ENCODE measurements at regions not wholly inside any gene's neighbourhood (a gene's known extent, or its start where the extent isn't known, plus 50 kb on each side); places are given as distances from the start of the nearest gene placed in this dataset.

DNA sequence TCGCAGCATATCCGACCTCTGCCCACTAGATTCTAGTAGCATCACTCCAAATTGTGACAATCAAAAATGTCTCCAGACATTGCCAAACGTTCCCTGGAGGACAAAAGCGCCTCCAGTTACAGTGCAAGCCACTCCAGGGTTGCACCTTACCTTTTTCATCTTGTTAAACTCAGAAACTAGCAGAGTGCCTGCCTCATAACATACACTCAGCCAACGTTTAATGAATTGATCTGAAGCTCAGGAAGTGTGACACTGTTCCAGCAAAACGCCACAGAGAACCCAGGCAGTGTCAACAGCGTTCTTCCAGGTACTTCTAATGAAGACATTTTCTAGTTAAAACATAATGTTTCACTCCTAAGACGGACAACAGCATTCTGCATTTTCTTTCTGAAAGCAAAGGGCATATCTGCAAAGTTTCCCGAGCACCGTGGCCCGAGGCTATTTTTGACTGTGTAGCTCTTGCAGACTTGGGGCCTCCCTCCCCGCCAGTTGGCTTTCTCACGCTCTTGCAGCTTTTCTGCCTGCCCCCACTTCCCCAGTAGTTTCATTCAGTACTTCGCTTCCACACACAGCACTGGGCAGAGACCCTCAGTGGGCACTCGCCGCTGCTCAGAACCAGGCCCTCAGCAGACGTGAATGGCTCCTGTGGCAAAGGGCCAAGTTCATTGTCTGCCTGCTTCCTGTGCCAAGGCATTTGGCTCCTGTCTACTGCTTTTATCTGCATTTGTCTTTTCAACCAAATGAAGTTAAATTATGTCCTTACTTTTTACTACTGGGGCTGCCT is 133.4 kb upstream of the TTC29 start:
- H3K4me3 ChIP-seq, result no peak overlapping the region
- peaks cover 0 to 7% of the 10 kb centered on the region in 2 donors for H3K4me1 ChIP-seq
- no peaks in the 10 kb centered on the region for H3K36me3 ChIP-seq
- intact Hi-C loops (cut with DNase I), result no loop called here
- TF ChIP-seq, protein P1, sequence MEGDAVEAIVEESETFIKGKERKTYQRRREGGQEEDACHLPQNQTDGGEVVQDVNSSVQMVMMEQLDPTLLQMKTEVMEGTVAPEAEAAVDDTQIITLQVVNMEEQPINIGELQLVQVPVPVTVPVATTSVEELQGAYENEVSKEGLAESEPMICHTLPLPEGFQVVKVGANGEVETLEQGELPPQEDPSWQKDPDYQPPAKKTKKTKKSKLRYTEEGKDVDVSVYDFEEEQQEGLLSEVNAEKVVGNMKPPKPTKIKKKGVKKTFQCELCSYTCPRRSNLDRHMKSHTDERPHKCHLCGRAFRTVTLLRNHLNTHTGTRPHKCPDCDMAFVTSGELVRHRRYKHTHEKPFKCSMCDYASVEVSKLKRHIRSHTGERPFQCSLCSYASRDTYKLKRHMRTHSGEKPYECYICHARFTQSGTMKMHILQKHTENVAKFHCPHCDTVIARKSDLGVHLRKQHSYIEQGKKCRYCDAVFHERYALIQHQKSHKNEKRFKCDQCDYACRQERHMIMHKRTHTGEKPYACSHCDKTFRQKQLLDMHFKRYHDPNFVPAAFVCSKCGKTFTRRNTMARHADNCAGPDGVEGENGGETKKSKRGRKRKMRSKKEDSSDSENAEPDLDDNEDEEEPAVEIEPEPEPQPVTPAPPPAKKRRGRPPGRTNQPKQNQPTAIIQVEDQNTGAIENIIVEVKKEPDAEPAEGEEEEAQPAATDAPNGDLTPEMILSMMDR (IDR thresholded peaks at IDR 0.05), result no peak
- peak in 1 of 4 donors; percentile 37 for DNase-seq
- no peak overlapping the region for H3K27ac ChIP-seq
- no peak for ATAC-seq
- no peaks in the 10 kb centered on the region for H3K27me3 ChIP-seq
- no peaks in the 10 kb centered on the region for H3K9me3 ChIP-seq

DNA sequence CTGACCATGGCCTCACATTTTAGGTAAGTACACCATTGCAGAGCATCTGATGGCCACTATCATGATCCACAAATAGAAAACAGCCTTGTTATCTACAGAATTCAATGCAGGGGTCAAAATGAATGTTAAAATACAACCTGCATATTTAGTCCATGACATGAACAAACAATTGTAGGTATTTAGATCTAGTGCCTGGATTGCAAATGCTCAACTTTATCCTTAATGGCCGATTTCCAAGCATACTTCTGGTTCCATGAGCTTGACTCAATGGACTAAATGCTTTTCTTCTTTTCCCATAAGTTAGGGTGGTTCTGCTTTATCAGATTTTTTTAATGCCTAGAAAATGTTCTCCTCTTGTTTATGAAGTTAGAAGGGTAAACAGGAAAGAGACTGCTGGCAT is 139.2 kb upstream of the TTC29 start:
- ATAC-seq (no peak), DNase-seq (no peak)
- Histone ChIP-seq H3K4me3 (no peak overlapping the region), H3K27me3 (no peaks in the 10 kb centered on the region), H3K36me3 (no peaks in the 10 kb centered on the region), H3K27ac (no peak overlapping the region), H3K4me1 (no peaks in the 10 kb centered on the region), H3K9me3 (no peaks in the 10 kb centered on the region)
- intact Hi-C loops (cut with DNase I), result no loop called here
- TF ChIP-seq, protein P1 (IDR thresholded peaks at IDR 0.05), result no peak

DNA sequence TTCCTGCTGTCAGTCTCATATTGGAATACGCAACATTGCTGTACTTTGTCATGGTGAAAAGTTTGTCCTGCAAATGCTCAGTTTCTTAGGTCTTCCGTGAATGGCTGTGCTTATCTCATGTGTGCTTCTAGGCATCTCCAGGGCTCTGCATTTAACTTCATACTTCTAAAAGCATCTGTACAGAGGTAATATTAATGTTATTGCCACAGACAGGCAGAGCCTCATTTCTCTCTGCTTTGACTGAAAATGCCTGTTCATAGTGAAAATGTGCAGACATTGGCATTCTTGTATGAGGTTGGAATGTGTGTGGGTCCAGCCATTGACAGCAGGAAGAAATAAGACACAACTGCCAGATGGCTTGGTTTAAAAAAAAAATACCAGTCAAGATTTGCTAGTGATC is 140.1 kb upstream of the TTC29 start:
- Histone ChIP-seq H3K4me1 (no peaks in the 10 kb centered on the region), H3K4me3 (no peak overlapping the region), H3K27me3 (no peaks in the 10 kb centered on the region), H3K27ac (no peak overlapping the region), H3K36me3 (no peaks in the 10 kb centered on the region), H3K9me3 (no peaks in the 10 kb centered on the region)
- TF ChIP-seq, protein P1 (IDR thresholded peaks at IDR 0.05), result no peak
- intact Hi-C loops (cut with DNase I), result no loop called here
- DNase-seq, result no peak
- ATAC-seq, result no peak

DNA sequence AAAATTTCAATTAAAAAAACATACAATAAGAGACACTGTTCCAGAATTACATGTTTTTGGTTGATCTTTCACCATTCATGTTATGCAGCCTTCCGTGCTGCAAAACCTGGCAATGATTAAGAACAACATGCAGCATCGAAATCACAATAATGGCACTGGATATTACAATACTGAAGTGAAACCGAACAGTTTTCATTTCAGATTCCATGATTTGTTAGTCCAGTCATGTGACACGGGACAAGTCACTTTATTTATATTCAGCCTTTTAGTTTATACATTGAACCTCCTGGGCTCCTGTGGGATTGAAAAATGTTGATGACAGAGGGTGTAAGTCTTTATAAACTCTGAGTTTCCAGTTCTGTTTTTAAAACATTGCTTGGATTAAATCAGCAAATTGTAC is 142.5 kb upstream of the TTC29 start:
- Histone ChIP-seq H3K27me3 (no peaks in the 10 kb centered on the region), H3K36me3 (no peaks in the 10 kb centered on the region), H3K4me1 (no peaks in the 10 kb centered on the region), H3K4me3 (no peak overlapping the region), H3K27ac (no peak overlapping the region), H3K9me3 (no peaks in the 10 kb centered on the region)
- TF ChIP-seq, protein P1 (IDR thresholded peaks at IDR 0.05), result no peak
- intact Hi-C loops (cut with DNase I), result no loop called here
- ATAC-seq (no peak), DNase-seq (no peak)

DNA sequence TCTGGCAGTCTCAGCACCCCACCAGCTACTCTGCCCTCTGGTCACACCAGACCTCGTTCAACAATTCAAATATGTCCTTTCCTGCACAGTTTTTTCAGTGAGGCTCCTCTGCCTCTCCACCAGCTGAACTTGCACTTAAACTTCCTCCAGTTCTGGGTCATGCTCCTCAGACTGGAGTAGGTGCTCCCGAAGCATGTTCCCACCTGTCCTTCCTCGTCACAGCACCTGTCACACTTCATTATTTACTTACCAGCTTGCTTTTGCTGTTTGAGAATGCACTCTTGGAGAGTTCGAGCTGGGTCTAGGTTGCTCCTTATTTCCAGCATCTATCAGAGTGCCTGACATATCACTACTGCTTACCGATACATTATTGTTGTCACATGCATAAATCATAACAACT is 144.8 kb upstream of the TTC29 start:
- Histone ChIP-seq H3K27me3 (no peaks in the 10 kb centered on the region), H3K27ac (no peak overlapping the region), H3K36me3 (no peaks in the 10 kb centered on the region), H3K4me1 (no peaks in the 10 kb centered on the region), H3K4me3 (no peak overlapping the region), H3K9me3 (no peaks in the 10 kb centered on the region)
- TF ChIP-seq, protein P1 (IDR thresholded peaks at IDR 0.05), result no peak
- peak; percentile 33 for ATAC-seq
- intact Hi-C loops (cut with DNase I), result no loop called here
- DNase-seq, result no peak

All from left lung (tissue), 4 donors.